RWPE2 (cell line): ENCODE measurements at regions not wholly inside any gene's neighbourhood (a gene's known extent, or its start where the extent isn't known, plus 50 kb on each side); places are given as distances from the start of the nearest gene placed in this dataset.

ENCODE experiments used
- ATAC-seq: fragments of 200-7000 bp; cut with Tn5 transposase; 3 replicates; pipeline ENCODE4 v1.9.1; 2021; ENCODE audit warnings: low read depth
- DNase-seq: peaks from one replicate; pipeline ENCODE4 v3.0.0-alpha.2; 2020; ENCODE audit warnings: low spot score
- H3K27ac ChIP-seq: fragments of 450-650 bp; 2 replicates; pipeline ENCODE4 v1.5.1; 2017; ENCODE audit warnings: mild to moderate bottlenecking; ENCODE audit not compliant: poor library complexity, severe bottlenecking
- H3K27me3 ChIP-seq: fragments of 250-450 bp; sonication (Bioruptor Pico); 2 replicates; pipeline ENCODE4 v1.5.1; 2021; ENCODE audit warnings: mild to moderate bottlenecking, moderate library complexity; ENCODE audit not compliant: insufficient read depth, poor library complexity, severe bottlenecking
- H3K36me3 ChIP-seq: fragments of 250-450 bp; sonication (Bioruptor Pico); 2 replicates; pipeline ENCODE4 v1.5.1; 2020; ENCODE audit warnings: low read depth, mild to moderate bottlenecking, moderate library complexity
- H3K4me1 ChIP-seq: fragments of 250-450 bp; sonication (Bioruptor Pico); 2 replicates; pipeline ENCODE4 v1.5.1; 2021; ENCODE audit warnings: mild to moderate bottlenecking, moderate library complexity; ENCODE audit not compliant: insufficient read depth, poor library complexity, severe bottlenecking
- H3K4me3 ChIP-seq: fragments of 250-450 bp; sonication (Bioruptor Pico); 2 replicates; pipeline ENCODE4 v1.5.1; 2021; ENCODE audit warnings: mild to moderate bottlenecking, moderate library complexity; ENCODE audit not compliant: severe bottlenecking
- H3K9me3 ChIP-seq: fragments of 250-450 bp; sonication (Bioruptor Pico); 2 replicates; pipeline ENCODE4 v1.5.1; 2021; ENCODE audit warnings: mild to moderate bottlenecking, moderate library complexity; ENCODE audit not compliant: severe bottlenecking
- TF ChIP-seq, protein P1 (sequence below): fragments of 450-650 bp; IDR thresholded peaks from one replicate; pipeline ENCODE4 v1.5.1; 2017; ENCODE audit warnings: mild to moderate bottlenecking, moderate library complexity; ENCODE audit not compliant: poor library complexity, severe bottlenecking

DNA sequence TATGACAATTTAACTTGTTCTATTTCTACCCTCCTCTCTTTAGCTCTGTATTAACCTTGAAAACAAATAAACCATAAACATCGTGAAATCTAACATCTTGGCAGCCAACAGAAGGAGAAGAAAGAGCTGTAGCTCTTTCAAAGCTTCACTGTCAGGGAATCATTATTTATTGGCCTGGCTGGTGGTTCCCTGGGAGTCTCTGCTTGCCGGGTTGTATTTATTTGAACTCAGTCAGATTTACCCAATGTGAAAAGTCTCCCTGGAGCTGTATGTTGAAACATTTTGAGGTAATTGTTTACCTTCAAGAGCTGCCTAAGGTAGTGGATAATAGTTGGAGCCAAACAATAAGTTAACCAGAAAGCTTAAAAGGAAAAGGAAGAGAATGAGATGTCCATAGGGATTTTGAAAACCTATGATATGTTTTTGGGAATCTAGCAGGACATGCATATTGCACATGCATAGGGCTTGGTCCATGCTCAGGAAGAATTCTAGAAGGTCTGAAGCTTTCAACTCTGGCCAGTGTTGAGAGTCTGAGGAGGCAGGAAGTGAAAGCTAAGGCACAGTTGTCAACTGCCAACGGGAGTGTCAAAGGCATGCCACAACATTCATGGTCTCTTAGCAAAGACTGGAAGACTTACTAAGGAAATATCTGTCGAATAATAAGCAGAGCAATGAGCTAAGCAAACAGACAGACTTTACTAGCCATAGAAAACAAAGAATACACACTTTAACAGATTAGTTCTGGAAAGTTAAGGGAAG is 621.6 kb downstream of the PCDH7 start:
- no peak overlapping the region for H3K27ac ChIP-seq
- no peak overlapping the region for H3K4me3 ChIP-seq
- TF ChIP-seq, protein P1, sequence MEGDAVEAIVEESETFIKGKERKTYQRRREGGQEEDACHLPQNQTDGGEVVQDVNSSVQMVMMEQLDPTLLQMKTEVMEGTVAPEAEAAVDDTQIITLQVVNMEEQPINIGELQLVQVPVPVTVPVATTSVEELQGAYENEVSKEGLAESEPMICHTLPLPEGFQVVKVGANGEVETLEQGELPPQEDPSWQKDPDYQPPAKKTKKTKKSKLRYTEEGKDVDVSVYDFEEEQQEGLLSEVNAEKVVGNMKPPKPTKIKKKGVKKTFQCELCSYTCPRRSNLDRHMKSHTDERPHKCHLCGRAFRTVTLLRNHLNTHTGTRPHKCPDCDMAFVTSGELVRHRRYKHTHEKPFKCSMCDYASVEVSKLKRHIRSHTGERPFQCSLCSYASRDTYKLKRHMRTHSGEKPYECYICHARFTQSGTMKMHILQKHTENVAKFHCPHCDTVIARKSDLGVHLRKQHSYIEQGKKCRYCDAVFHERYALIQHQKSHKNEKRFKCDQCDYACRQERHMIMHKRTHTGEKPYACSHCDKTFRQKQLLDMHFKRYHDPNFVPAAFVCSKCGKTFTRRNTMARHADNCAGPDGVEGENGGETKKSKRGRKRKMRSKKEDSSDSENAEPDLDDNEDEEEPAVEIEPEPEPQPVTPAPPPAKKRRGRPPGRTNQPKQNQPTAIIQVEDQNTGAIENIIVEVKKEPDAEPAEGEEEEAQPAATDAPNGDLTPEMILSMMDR, result no peak
- DNase-seq (no peak), ATAC-seq (no peak)
- H3K4me1 ChIP-seq, result no peaks in the 10 kb centered on the region
- no peaks in the 10 kb centered on the region for H3K9me3 ChIP-seq
- no peaks in the 10 kb centered on the region for H3K36me3 ChIP-seq
- H3K27me3 ChIP-seq, result no peaks in the 10 kb centered on the region

DNA sequence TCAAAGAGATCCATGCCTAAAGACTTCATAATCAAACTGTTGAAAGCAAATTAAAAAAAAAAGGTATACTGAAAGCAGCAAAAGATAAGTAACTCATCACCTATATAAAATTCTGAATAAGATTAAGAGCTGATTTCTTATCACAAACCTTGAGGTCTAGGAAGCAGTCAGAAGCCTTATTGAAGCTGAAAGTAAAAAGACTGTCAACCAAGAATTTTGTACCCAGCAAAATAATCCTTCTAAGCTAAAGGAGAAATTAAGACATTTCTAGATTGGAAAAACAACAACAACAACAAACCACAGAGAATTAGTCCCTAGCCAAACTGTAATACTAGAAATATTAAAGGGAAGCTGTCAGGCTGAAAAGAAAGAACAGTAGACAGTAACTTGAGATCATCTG is 622.9 kb downstream of the PCDH7 start:
- Histone ChIP-seq H3K9me3 (no peaks in the 10 kb centered on the region), H3K4me1 (no peaks in the 10 kb centered on the region), H3K36me3 (no peaks in the 10 kb centered on the region), H3K27ac (no peak overlapping the region), H3K27me3 (no peaks in the 10 kb centered on the region), H3K4me3 (no peak overlapping the region)
- TF ChIP-seq, protein P1, result no peak
- DNase-seq (no peak), ATAC-seq (no peak)

DNA sequence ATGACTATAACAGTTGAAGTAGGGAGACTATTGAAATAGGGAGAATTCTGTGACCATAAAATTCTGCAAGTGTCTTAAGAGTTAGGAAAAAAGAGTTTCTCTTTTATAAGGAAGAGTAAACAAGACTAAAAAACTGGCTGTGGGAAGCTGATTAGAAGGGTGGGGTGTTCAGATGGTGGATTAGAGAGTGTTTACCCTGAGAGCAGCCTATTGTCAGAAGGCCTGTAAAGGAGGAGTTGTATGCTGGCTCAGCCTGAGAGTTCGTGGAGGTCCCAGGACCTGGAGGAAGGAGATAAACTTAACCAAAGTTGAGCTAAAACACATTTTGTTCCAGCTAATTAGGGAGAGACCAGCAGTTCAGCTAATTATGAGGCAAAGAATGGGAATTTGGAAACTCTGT is 629.7 kb downstream of the PCDH7 start:
- DNase-seq (no peak), ATAC-seq (no peak)
- Histone ChIP-seq H3K9me3 (no peaks in the 10 kb centered on the region), H3K4me3 (no peak overlapping the region), H3K27ac (no peak overlapping the region), H3K36me3 (no peaks in the 10 kb centered on the region), H3K4me1 (no peaks in the 10 kb centered on the region), H3K27me3 (no peaks in the 10 kb centered on the region)
- TF ChIP-seq, protein P1, result no peak

DNA sequence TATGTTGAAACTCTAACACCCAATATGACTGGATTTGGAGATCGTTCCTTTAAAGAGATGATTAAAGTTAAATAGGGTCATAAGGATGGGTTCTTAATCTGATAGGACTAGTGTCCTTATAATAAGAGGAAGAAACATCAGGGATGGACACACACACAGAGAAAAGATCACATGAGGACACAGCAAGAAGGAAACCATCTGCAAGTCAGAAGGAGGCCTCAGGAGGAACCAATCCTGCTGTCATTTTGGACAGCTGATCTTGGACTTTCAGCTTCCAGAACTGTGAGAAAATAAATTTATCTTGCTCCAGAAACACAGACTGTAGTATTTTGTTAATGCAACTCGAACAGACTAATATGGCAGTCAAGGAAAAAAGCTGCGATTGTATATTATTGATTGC is 631.5 kb downstream of the PCDH7 start:
- TF ChIP-seq, protein P1, result no peak
- no peaks in the 10 kb centered on the region for H3K27me3 ChIP-seq
- no peak overlapping the region for H3K27ac ChIP-seq
- H3K9me3 ChIP-seq, result no peaks in the 10 kb centered on the region
- DNase-seq (no peak), ATAC-seq (no peak)
- H3K4me1 ChIP-seq, result no peaks in the 10 kb centered on the region
- H3K36me3 ChIP-seq, result no peaks in the 10 kb centered on the region
- no peak overlapping the region for H3K4me3 ChIP-seq

DNA sequence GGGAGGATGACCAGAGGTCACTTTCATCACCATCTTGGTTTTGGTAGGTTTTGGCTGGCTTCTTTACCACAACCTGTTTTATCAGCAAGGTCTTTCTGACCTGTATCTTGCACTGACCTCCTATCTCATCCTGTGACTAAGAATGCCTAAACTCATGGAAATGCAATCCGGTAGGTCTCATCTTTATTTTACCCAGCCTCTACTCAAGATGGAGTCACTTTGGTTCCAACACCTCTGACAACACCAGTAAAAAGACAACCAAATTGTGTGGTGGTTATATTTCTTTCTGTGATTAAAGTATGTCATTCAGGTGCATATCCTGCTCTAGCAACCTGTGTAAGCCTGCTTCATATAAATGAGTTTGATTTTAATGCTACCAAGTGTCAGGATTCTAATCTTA is 636.7 kb downstream of the PCDH7 start:
- H3K27me3 ChIP-seq, result no peaks in the 10 kb centered on the region
- no peaks in the 10 kb centered on the region for H3K4me1 ChIP-seq
- TF ChIP-seq, protein P1, result no peak
- no peaks in the 10 kb centered on the region for H3K36me3 ChIP-seq
- no peaks in the 10 kb centered on the region for H3K9me3 ChIP-seq
- DNase-seq (no peak), ATAC-seq (no peak)
- no peak overlapping the region for H3K4me3 ChIP-seq
- no peak overlapping the region for H3K27ac ChIP-seq
